ENCODE measurements at regions not wholly inside any gene's neighbourhood (a gene's known extent, or its start where the extent isn't known, plus 50 kb on each side); places are given as distances from the start of the nearest gene placed in this dataset.

DNA sequence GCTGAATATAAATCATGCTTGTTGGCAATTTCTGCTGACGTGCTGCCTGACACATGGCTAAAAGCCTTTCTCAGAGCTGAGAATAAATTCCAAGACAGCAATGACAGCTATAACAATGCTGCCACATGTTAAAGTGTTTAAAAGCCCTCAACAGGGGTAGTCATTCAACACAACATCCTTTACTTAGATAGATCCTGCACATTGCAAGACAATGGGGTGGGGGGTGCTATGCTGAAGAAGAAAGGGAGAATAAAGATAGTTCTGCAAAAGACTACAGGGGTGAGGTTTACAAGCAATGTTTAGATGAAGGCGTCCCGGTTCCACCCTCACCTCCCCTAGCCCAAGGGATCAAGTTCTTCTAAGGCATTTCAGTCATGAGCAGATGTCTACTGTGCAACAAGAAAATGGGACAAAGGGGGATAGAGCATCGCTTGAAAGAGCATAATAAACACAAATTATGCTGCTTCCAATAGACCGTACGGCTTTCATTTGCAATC, 291.0 kb upstream of the ACVR2A start:
- Mint-ChIP-seq H3K4me3 (no peak overlapping the region), H3K4me1 (no peaks in the 10 kb centered on the region), H3K27ac (no peak overlapping the region), H3K9me3 (no peaks in the 10 kb centered on the region), H3K27me3 (peaks cover 3% of the 10 kb centered on the region), H3K36me3 (ENCODE audit: low read depth) (no peaks in the 10 kb centered on the region)
- ATAC-seq, result no peak
- DNase-seq, result no peak

DNA sequence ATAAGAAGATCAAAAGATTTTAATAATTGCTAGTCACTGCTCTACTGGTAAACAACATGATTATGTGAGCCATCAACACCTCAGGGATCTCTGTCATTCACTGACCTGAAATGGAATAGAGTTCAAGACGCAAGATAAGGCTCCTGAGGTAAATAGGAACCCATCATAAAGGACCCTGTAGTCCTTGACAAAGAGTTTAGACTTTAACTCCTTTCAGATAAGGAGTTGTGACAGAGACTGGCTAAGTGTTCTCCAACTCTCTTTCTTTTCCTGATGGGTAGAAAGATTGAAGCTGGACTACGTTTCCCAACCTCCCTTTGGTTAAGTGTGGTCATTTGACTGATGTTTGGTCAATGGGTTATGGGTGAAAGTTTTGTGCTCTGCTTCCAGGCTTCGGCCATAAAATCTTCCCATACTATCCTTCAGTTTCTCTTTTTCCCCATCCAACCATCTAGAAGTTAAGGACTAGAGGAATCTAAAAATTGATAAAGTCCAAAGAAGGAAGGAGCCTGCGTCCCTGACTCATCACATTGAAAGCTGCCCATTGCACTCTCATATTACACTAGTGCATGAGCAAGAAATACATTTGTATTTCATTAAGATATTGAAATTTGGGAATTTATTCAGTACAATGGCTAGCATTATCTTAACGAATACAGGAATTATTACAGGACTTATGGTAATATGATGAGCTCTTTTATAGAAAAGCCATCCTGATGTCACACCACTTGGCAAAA, 293.7 kb upstream of the ACVR2A start:
- Mint-ChIP-seq H3K27ac (no peak overlapping the region), H3K4me1 (no peaks in the 10 kb centered on the region), H3K4me3 (no peak overlapping the region), H3K36me3 (ENCODE audit: low read depth) (no peaks in the 10 kb centered on the region), H3K9me3 (no peaks in the 10 kb centered on the region), H3K27me3 (peaks cover 3% of the 10 kb centered on the region)
- DNase-seq, result no peak
- ATAC-seq, result no peak

DNA sequence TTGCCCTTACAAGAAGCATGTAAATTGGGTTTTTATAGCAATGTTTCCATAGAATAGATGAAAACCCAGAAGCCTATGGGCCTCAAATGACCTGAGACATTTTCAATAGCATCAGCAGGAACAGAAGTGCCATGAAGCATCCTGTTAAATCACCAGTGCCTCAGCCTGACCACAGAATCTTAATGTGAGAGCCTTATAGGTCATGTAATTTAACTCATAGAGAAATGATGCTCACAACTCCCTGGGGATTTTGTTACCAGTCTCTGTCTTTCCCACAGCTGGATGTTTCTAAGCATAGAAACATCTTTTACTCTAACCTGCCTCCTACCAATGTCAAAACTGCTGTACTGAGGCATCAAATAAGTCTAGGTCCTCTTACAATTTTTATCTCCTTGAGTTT, 295.8 kb upstream of the ACVR2A start:
- Mint-ChIP-seq H3K4me1 (no peaks in the 10 kb centered on the region), H3K9me3 (no peaks in the 10 kb centered on the region), H3K36me3 (ENCODE audit: low read depth) (no peaks in the 10 kb centered on the region), H3K27me3 (no peaks in the 10 kb centered on the region), H3K4me3 (no peak overlapping the region), H3K27ac (no peak overlapping the region)
- ATAC-seq (no peak), DNase-seq (no peak)

DNA sequence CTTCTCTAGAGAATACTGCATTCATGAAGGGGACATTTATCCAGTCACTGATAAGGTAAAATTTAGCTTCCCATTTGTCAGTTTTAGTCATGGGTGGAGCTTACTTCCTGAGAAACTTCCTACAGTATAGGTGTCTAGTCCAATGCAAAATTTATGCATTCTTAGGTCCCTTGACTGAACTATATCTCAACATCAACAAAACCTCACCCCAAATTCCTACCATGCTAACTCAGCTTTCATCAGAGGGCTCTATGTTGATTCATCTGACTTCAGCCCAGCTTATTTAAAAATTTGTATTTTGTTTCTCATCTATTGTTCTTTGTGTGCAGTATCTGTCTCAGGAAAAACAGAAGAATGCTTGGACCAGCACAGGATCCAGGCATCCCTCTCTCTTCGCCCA, 296.4 kb upstream of the ACVR2A start:
- no peaks in the 10 kb centered on the region for H3K9me3 Mint-ChIP-seq
- no peaks in the 10 kb centered on the region for H3K36me3 Mint-ChIP-seq (ENCODE audit: low read depth)
- no peak overlapping the region for H3K27ac Mint-ChIP-seq
- ATAC-seq, result no peak
- no peak overlapping the region for H3K4me3 Mint-ChIP-seq
- no peak for DNase-seq
- no peaks in the 10 kb centered on the region for H3K4me1 Mint-ChIP-seq
- no peaks in the 10 kb centered on the region for H3K27me3 Mint-ChIP-seq

DNA sequence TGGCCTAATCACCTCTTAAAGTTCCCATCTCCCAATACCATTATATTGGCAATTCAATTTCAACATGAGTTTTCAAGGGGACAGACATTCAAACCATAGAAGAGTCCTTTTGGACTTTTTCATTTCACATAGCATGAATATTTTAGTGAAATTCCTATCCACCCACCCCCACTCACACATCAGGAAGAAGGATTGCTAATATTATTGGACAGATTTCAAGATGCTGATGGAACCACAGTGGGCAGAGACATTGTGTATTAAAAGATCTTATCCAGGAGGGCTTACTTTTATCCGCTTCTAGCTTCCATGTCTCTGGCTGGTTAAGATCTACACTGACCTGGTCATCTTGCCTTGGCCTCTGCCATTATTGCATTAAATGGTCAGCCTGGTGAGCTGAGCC, 297.4 kb upstream of the ACVR2A start:
- no peaks in the 10 kb centered on the region for H3K36me3 Mint-ChIP-seq (ENCODE audit: low read depth)
- no peaks in the 10 kb centered on the region for H3K9me3 Mint-ChIP-seq
- H3K4me1 Mint-ChIP-seq, result no peaks in the 10 kb centered on the region
- no peaks in the 10 kb centered on the region for H3K27me3 Mint-ChIP-seq
- ATAC-seq (no peak), DNase-seq (no peak)
- H3K27ac Mint-ChIP-seq, result no peak overlapping the region
- no peak overlapping the region for H3K4me3 Mint-ChIP-seq

DNA sequence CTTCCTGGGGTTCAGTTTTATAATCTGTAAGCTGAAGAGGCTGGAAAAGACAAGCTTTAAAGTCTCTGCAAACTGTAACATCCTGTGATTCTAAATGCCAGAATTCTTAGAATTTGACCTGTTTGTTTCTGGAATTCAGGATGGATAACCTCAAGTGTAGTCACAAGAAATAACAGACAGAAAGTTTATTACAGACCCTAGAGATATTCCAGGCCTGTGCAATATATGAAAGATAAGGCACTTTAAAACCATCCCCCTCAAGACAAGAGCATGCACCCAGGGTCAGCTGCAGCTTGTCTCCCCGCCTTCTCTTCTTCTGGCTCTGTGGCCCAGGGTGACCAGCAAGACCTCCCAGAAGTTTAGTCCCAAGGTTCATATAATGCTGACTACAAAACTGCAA, 298.7 kb upstream of the ACVR2A start:
- ATAC-seq (no peak), DNase-seq (no peak)
- no peaks in the 10 kb centered on the region for H3K4me1 Mint-ChIP-seq
- no peaks in the 10 kb centered on the region for H3K36me3 Mint-ChIP-seq (ENCODE audit: low read depth)
- no peaks in the 10 kb centered on the region for H3K27me3 Mint-ChIP-seq
- no peaks in the 10 kb centered on the region for H3K9me3 Mint-ChIP-seq
- H3K27ac Mint-ChIP-seq, result no peak overlapping the region
- H3K4me3 Mint-ChIP-seq, result no peak overlapping the region

DNA sequence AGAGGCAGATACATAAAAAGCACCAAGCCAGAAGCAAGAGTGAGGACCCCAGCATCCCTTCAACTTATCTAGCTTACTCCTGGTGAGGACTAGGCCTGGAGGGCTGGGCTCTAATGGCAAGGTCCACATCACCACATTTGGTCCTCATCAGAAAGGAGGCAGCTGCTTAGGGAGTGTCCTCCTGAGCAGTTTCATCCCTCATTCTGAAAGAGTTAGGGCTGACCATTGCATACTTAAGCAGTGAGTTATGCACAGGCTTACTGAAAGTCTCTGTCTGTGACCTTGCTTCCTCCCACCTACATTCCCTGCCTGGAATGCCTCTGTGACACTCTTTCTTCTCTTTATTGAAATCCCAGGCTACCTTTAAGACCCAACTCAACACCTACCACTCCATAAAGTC, 301.8 kb upstream of the ACVR2A start:
- Mint-ChIP-seq H3K9me3 (no peaks in the 10 kb centered on the region), H3K4me1 (no peaks in the 10 kb centered on the region), H3K36me3 (ENCODE audit: low read depth) (no peaks in the 10 kb centered on the region), H3K4me3 (no peak overlapping the region), H3K27ac (no peak overlapping the region), H3K27me3 (no peaks in the 10 kb centered on the region)
- DNase-seq (no peak), ATAC-seq (no peak)

DNA sequence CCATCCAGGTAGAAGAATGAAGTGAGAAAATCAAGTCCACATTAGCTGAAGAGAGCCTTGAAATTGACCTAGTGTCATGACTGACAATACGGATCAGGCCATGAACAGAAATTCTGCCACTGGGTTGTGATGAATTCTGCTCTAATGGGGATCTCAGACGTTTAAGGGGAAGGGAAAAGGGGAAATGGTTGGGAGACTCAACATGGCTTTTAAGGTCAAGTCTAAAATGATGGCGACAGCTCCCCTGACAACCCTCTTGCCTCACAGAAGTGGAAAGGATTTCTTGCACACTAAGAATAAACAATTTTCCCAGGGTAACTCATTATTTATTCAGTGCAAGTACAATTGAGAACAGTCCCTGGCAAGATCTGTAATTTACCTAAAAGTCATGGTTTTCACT, 302.5 kb upstream of the ACVR2A start:
- Mint-ChIP-seq H3K4me1 (no peaks in the 10 kb centered on the region), H3K9me3 (no peaks in the 10 kb centered on the region), H3K36me3 (ENCODE audit: low read depth) (no peaks in the 10 kb centered on the region), H3K4me3 (no peak overlapping the region), H3K27ac (no peak overlapping the region), H3K27me3 (no peaks in the 10 kb centered on the region)
- DNase-seq, result no peak
- no peak for ATAC-seq

DNA sequence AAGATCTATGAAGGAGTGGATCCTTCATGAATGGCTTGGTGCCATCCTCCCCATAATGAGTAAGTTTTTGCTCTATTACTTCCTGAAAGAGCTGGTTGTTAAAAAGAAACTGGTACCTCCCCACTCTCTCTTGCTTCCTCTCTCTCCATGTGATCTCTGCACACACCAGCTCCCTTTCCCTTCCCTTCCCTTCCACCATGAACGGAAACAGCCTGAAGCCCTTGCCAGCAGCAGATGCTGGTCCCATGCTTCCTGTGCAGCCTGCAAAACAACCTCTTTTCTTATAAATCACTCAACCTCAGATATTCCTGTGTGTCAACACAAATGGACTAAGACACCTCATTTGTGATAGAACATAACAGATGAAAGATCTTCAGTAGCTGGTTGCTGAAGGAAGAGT, 303.5 kb upstream of the ACVR2A start:
- DNase-seq (no peak), ATAC-seq (no peak)
- Mint-ChIP-seq H3K4me3 (no peak overlapping the region), H3K4me1 (no peaks in the 10 kb centered on the region), H3K36me3 (ENCODE audit: low read depth) (no peaks in the 10 kb centered on the region), H3K27me3 (no peaks in the 10 kb centered on the region), H3K9me3 (no peaks in the 10 kb centered on the region), H3K27ac (no peak overlapping the region)

DNA sequence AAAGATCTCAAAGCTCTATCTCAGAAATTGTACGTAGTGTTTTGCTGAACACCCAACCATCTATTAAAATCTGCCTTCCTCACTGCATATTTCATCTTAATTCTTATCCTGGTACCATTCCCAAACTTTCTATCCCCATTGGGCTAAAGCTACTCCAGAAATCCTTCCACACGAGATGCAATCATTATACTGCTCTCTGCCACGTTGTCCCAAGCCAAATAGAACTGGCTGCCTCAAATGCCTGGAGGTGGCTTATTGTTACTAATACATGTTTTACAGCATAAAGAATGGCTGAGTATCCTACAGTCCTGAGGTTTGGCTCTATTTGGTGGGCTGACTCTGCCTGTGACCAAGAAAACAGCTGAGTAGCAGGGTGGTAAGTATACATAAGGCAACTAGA, 306.0 kb upstream of the ACVR2A start:
- H3K27me3 Mint-ChIP-seq, result no peaks in the 10 kb centered on the region
- ATAC-seq (no peak), DNase-seq (no peak)
- H3K9me3 Mint-ChIP-seq, result no peaks in the 10 kb centered on the region
- no peak overlapping the region for H3K27ac Mint-ChIP-seq
- H3K36me3 Mint-ChIP-seq (ENCODE audit: low read depth), result no peaks in the 10 kb centered on the region
- no peak overlapping the region for H3K4me3 Mint-ChIP-seq
- H3K4me1 Mint-ChIP-seq, result no peaks in the 10 kb centered on the region

DNA sequence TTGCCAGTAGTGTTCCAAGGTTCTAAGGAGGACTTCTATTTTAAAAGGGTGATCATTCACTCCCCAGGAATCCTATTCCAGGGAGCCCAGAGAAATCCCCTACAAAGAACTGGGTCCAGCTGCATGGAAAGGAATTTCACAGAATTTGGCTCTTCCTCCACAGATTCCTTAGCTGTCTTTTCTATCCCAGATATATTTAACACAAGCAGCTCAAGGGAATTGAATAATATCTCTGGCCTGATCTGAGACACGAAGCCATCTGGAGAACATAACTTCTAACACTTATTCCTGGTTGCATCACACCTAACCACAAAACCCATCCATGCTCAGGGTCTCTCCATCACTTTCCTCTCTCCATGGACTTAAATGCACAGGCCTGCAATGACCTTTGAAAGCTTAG, 306.7 kb upstream of the ACVR2A start:
- ATAC-seq (no peak), DNase-seq (no peak)
- Mint-ChIP-seq H3K4me1 (no peaks in the 10 kb centered on the region), H3K27ac (no peak overlapping the region), H3K9me3 (no peaks in the 10 kb centered on the region), H3K27me3 (no peaks in the 10 kb centered on the region), H3K36me3 (ENCODE audit: low read depth) (no peaks in the 10 kb centered on the region), H3K4me3 (no peak overlapping the region)

DNA sequence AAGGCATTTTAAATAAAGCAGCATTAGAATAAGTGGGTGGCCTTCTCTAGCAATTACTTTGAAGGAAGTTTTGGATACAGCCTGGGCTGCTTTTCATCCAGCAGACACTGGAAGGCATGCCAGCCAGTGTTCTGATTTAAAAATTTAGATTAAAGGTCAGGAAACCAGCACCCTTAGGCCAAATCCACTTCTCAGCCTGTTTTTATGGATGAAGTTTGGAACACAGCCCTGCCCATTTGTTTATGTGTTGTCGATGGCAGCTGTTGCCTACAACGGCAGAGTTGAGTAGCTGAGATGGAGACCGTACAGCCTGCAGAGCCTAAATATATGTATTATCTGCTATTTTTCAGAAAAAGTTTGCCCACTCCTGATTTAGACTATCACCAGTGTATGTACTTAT, 313.6 kb upstream of the ACVR2A start:
- no peak overlapping the region for H3K4me3 Mint-ChIP-seq
- H3K27me3 Mint-ChIP-seq, result no peaks in the 10 kb centered on the region
- DNase-seq (no peak), ATAC-seq (no peak)
- no peak overlapping the region for H3K27ac Mint-ChIP-seq
- H3K9me3 Mint-ChIP-seq, result no peaks in the 10 kb centered on the region
- H3K36me3 Mint-ChIP-seq (ENCODE audit: low read depth), result no peaks in the 10 kb centered on the region
- no peaks in the 10 kb centered on the region for H3K4me1 Mint-ChIP-seq

DNA sequence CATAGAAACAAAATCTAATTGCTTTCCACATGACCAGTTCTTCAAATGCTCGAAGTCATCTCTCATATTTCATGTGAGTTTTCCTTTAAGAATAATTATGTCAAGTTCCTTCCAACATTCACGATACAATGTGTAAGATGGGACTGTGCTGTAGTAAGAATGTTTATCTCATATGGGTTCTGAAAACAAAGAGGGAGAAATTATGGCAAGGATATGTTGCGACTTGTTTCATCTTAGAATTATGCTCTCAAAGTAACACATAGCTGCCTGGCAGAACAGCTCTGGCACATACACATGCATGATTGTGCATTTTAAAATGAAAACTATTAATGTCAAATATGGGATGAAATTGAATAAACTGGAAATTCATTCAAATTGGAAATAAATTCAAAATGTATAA, 314.8 kb upstream of the ACVR2A start:
- Mint-ChIP-seq H3K36me3 (ENCODE audit: low read depth) (no peaks in the 10 kb centered on the region), H3K4me3 (no peak overlapping the region), H3K4me1 (no peaks in the 10 kb centered on the region), H3K9me3 (no peaks in the 10 kb centered on the region), H3K27me3 (no peaks in the 10 kb centered on the region), H3K27ac (no peak overlapping the region)
- DNase-seq (no peak), ATAC-seq (no peak)

DNA sequence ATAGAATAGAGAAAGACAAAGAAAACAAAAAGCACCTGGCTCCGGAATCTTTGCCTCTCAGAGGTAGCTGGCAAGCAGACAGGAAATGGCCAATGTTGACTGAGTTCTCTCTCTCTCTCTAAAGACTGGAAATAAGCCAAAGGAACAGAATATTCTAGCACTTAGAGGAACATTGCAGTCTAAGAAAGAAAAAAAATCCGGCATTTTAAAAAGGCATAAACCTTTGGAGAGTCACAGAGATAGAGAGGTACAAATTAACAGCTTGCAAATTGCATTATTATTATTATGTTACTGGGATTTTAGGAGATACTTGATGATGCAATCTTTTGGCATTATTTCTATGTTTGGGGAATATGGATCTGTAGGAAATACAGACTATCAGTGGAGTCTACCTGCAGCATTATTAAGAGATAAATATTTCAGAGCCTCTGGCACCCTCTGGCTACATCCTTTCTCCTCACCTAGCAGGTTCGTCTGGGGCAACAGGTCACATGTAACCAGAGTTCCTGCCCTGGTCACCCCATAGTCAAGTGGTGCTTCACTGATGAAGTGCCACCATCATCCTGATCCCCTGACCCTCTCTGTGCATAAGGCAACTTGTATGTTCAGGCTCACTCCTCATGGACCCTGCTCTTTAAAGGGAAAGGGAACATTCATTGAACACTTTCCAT, 318.9 kb upstream of the ACVR2A start:
- DNase-seq (no peak), ATAC-seq (no peak)
- Mint-ChIP-seq H3K27ac (no peak overlapping the region), H3K4me1 (no peaks in the 10 kb centered on the region), H3K27me3 (peaks cover 5% of the 10 kb centered on the region), H3K9me3 (peaks cover 10% of the 10 kb centered on the region), H3K36me3 (ENCODE audit: low read depth) (no peaks in the 10 kb centered on the region), H3K4me3 (no peak overlapping the region)

DNA sequence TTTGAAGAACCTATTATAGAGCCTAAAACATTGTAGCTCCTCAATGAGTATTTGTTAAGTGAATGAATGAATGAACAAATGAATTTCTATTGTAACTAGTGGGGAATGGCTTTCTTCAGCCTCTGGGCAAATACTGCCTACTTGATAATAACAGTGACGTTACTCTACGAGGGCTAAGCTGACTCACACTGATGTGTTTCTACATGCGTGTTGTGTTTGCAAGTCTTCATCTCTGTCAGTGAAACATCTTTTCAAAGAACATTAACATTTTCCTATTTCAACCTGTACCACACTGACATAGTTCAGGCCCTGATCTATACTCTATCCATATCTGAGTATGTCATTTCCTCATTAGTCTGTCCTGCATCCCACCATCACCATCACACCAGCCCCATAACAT, 319.9 kb upstream of the ACVR2A start:
- peaks cover 5% of the 10 kb centered on the region for H3K27me3 Mint-ChIP-seq
- H3K36me3 Mint-ChIP-seq (ENCODE audit: low read depth), result no peaks in the 10 kb centered on the region
- no peak overlapping the region for H3K27ac Mint-ChIP-seq
- DNase-seq (no peak), ATAC-seq (no peak)
- H3K9me3 Mint-ChIP-seq, result peaks cover 10% of the 10 kb centered on the region
- H3K4me1 Mint-ChIP-seq, result no peaks in the 10 kb centered on the region
- no peak overlapping the region for H3K4me3 Mint-ChIP-seq
